SIG-M5 (cell line): ENCODE measurements at regions not wholly inside any gene's neighbourhood (a gene's known extent, or its start where the extent isn't known, plus 50 kb on each side); places are given as distances from the start of the nearest gene placed in this dataset.
A peak's percentile ranks its signal among the peaks of the same experiment; 100 is the strongest.

Experiments
- DNase-seq: peaks from one replicate; lab custom pipeline; 2025; lab: John Stamatoyannopoulos, UW

DNA sequence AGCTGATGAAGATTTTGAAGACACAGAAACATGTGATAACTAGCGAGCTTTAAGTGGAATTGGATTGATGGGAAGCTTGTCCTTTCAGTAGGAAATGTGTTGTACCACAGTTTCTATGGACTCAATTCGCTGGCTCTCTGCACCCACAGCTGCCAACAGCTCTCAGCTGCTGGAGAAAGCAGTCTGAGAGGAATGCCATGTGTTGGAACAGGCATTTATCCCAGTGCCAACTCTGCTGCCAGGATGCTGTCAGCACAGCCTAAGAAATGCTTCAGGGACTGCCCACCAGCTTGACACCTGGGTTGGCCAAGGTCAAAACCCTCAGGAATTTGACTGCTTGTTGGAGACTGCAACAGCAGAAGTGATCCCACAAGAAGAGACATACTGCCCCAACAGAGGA lies 193.0 kb upstream of the THSD7B start:
- no peak for DNase-seq

- no peak for DNase-seq
These were observed 208.1 kb upstream of the THSD7B start for GRCh38 chr2:136557203-136557602.

- DNase-seq, result no peak
These were observed 215.2 kb upstream of the THSD7B start for GRCh38 chr2:136550181-136550580.

DNA sequence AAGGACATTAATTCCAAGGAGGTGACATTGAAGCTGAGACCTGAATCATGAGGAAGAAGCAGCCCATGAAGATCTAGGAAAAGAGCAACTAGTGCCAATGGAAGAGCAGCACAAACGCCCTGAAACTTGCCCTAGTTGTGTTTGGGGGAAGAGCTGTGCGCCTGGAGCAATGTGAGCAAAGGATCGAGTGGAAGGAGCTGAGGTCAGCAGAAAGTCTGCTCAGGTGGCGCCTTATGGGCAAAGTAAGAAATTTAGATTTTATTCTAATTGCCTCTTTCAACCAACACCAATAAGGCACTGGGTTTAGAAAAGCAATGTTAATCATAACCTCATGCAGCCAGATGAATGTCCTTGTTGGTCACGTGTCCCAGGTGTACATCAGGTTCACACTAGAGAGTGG lies 226.0 kb upstream of the THSD7B start:
- no peak for DNase-seq

GRCh38 chr2:136538489-136538888 lies 226.9 kb upstream of the THSD7B start:
- DNase-seq, result no peak

- DNase-seq, result no peak
These were observed 230.5 kb upstream of the THSD7B start for GRCh38 chr2:136534811-136535210.

DNA sequence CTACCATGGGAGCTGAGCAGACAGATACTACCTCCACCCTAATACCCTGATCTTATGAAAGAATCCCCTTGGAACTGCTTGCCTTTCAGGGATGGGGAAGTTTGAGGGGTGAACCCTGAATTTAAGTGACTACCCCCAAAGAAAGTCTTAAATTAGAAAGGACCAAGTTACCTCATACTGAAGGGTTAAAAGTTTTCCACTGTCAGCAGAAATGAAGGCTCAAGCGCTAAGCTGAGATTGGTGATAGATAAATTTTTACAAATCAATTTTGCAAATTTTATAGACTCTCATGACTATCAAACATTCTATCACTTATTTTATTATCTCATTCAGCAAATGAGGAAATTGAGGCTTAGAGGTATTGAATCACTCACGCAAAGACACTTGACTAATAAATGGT lies 233.2 kb upstream of the THSD7B start:
- no peak for DNase-seq

- no peak for DNase-seq
These were observed 233.6 kb upstream of the THSD7B start for GRCh38 chr2:136531731-136532130.

DNA sequence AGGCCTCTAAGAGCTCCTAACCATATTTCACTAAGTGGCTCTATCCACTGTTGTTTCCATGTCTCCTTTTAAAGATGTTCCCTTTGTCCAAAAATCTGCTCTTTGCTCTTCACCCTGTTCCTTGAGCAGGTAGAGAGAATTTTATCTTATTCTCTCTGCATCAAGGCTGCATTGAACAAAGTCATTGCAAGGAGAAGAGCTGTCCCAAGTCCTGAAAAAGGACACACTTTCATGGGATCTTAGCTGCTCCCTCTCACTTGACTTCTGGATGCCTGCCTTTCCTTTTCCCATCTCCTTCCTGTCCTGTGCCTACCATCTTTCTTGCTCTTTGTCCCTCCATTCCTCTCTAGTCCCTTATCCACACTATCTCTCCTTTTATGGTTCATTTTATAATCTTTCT lies 235.2 kb upstream of the THSD7B start:
- no peak for DNase-seq

GRCh38 chr2:136527560-136527959 lies 237.8 kb upstream of the THSD7B start:
- DNase-seq, result no peak

DNA sequence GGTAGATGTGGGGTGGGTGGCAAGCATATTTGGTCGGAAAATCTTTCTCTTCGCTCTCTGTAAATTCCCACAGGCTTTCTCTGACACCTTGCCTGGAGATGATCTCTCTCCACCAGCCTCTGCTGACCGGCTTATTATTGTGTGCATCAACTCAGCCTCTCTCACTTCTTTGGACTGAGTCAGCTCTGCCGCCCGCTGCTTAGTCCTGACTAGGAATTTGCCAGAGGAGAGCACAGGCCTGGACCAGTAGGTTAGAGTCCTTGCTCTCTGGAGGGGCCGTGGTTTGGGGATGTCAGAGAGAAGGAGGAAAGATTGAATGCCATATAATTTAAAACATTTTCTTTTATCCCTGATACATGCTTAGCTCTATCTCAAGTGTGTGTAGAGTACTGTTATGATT lies 242.6 kb upstream of the THSD7B start:
- no peak for DNase-seq

DNA sequence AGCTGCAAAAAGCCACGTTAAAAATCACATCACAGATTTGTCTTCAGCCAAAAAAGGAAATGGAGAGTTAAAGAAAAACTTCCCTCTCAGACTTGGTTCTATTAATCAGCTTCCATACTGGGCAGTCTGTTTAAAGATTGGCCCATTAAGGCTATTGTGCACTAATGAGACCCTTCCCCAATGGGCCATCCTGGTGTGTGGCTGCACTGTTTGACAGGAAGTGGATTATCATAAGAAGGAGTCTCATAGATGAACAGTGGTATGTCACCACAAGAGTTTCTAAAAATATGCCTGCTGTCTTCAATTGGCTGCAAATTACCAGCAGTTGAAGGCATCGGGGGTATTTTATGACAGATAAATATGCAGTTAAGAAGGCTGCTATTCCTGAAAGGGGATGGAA lies 247.6 kb upstream of the THSD7B start:
- no peak for DNase-seq

GRCh38 chr2:136510244-136510643 lies 255.1 kb upstream of the THSD7B start:
- no peak for DNase-seq

DNA sequence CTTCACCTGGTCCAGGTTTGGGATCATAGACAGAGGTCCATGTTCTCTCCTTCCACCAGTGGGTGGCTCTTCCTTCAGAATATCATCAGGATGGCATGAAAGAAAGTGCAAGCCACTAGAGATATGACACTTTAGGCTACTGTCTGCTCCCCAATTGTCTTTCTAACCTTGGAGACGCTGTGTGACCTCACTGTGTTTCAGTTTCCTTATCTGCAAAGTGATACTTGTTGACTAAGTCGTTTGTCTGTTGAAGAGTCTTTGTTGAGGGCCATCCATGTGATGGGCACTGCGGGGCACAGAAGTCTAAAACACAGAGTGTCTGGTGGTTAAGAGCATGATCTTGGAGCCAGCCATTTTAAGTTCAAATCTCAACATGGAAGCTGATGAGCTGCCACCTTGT lies 259.9 kb upstream of the THSD7B start:
- no peak for DNase-seq

DNA sequence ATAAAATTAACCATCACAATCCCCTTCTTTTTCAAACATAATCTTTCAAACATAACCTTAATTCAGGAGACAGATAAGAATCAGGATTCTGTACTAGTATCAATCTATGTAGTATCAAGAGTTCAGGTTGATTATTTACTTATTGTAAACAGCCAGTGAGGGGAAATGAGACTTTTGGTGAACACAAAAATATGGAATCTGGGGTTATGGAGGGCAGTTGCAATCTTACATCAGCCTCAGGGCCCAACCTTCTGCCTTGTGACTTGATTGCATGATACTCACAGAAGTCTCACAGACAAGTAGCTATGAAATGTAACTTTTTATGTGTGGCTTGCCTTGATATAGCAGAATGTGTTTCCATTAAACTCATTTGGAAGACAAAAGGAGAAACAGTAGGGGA lies 262.7 kb upstream of the THSD7B start:
- DNase-seq, result no peak

DNA sequence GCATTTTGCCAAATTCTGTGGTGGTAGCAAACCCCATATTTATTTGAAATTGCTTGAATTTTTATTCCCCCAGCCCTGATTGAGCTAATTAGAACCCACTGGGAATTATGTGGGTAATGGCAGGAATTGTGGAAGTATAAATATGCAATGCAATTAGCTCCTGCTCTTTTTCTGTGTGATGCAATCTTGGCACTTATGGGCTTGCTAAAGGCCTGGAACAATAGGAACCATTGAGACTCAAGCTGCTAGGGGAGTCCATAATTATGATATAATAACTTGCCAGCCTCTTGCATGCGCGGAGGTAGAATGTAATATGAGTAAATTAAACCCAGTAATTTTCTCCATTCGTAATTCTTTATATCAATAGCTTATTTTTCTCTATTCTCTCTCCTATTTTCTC lies 267.6 kb upstream of the THSD7B start:
- no peak for DNase-seq

DNA sequence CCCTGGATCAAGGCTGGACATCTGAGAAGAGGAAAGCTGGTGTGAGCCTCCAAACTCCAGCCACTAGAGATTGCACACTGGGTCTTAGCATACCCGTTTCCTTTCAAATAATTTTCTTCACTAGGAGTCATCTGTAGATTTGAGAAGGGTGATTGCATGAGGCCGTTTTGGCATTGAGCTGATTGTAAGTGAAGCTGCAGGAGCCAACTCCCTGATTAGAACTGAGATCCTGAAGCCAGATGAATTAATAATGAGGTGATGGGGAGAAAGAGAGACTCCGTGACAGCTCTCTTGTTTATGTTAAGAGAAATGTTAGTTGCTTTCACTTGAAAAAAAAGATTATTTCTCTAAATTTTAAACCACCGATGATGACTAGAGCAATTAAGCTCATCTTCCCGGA lies 268.4 kb upstream of the THSD7B start:
- DNase-seq, result no peak

GRCh38 chr2:136495636-136496035 lies 269.7 kb upstream of the THSD7B start:
- peak; percentile 24 for DNase-seq

- DNase-seq, result no peak
These were observed 272.4 kb upstream of the THSD7B start for GRCh38 chr2:136492901-136493300.

GRCh38 chr2:136490100-136490499 lies 275.2 kb upstream of the THSD7B start:
- no peak for DNase-seq

GRCh38 chr2:136487421-136487820 lies 277.9 kb upstream of the THSD7B start:
- no peak for DNase-seq

- no peak for DNase-seq
These were observed 279.2 kb upstream of the THSD7B start for GRCh38 chr2:136486115-136486514.

- DNase-seq, result no peak
These were observed 282.4 kb upstream of the THSD7B start for GRCh38 chr2:136482966-136483365.

- DNase-seq, result no peak
These were observed 283.3 kb upstream of the THSD7B start for GRCh38 chr2:136482006-136482405.

DNA sequence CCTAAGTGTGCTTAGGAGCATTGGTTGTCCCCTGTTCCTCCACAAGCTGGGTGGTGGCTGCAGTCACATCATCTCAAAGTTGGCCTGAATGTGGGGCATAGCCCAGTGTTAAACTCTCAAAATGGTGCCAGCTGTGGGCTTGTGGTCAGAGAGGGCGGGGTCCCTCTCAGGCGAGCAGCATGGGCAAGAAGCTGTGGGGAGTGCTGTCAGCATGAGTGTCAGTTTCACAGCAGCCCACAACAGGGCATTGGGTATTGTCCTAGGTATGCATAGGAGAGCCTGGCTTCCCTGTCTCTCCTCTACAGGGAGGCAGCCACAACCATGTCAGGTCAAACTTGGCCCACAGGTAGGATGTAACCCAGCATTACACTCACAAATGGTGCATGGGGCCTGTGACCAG lies 285.6 kb upstream of the THSD7B start:
- DNase-seq, result no peak
